ENCODE measurements at regions not wholly inside any gene's neighbourhood (a gene's known extent, or its start where the extent isn't known, plus 50 kb on each side); places are given as distances from the start of the nearest gene placed in this dataset.
A peak's percentile ranks its signal among the peaks of the same experiment; 100 is the strongest.

DNA sequence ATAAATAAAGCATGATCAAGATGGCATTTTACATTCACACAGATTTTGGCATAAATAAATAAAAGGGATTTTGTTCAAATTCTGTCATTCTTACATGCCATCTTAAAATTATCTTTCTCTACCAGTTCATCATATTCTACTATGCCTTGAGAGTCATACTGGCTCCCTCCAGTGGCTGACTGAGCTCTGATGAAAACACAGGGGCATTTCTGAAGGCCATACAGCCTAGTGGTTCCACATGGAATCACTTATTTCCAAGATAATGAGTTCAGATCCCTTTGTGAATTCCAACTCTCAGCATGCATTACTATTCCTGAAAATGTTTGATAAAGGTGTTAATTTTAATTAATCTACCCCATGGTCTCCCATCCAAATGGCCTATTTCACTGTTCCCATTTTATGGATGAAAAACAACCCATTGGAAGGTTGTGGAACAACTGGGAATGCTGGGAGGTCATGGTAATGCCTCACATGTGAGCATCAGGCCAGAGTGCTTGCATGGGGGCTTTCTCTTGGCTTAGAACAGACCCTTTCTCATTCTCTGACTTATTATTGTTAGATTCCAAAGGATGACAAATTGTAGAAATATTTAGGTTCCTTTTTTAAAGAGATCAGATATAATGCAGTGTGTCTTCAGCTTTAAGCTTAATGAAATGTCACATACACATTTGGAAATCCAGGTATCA lies 622.4 kb upstream of the PKN2 start:
- no peak overlapping the region for H4K8ac ChIP-seq (ENCODE audit: low read length)
- peak; percentile 67 for DNase-seq
- H3K9me3 ChIP-seq (ENCODE audit: control insufficient read depth, low read length): no peaks in the 10 kb centered on the region
- no peak overlapping the region for H3K4me2 ChIP-seq (ENCODE audit: low read length, poor library complexity, severe bottlenecking)
- H2BK120ac ChIP-seq (ENCODE audit: low read depth, low read length): no peak overlapping the region
- H4K91ac ChIP-seq (ENCODE audit: low read length): no peak overlapping the region
- H3K9ac ChIP-seq (ENCODE audit: low read length): no peak overlapping the region
- H3K23ac ChIP-seq (ENCODE audit: low read length in 2 of 2): no peak overlapping the region
- no peak overlapping the region for H2AFZ ChIP-seq (ENCODE audit: low read depth, low read length)
- H3K27ac ChIP-seq (ENCODE audit: low read length, poor library complexity, severe bottlenecking): no peak overlapping the region
- no peak overlapping the region for H3K18ac ChIP-seq (ENCODE audit: low read depth in 1 of 2, low read length in 2 of 2)
- H2BK12ac ChIP-seq (ENCODE audit: low read length in 2 of 2): no peak overlapping the region
- no peak overlapping the region for H2AK5ac ChIP-seq (ENCODE audit: low read length, severe bottlenecking)
- no peak overlapping the region for H3K4me3 ChIP-seq (ENCODE audit: insufficient read depth in 1 of 2, low read depth in 1 of 2, low read length in 2 of 2)
- peaks cover 3% of the 10 kb centered on the region for H3K4me1 ChIP-seq (ENCODE audit: control insufficient read depth, insufficient read depth, low read depth, low read length)
- H3K79me1 ChIP-seq (replicated peaks; ENCODE audit: low read length, poor library complexity, severe bottlenecking): no peaks in the 10 kb centered on the region
- H3K4ac ChIP-seq (ENCODE audit: low read depth in 1 of 2, low read length in 2 of 2): no peak overlapping the region
- H2BK15ac ChIP-seq (ENCODE audit: low read depth, poor library complexity, severe bottlenecking): no peak overlapping the region
- H3K27me3 ChIP-seq (ENCODE audit: control insufficient read depth in 1 of 2, insufficient read depth in 1 of 2, low read length in 2 of 2): no peaks in the 10 kb centered on the region
- no peaks in the 10 kb centered on the region for H3K36me3 ChIP-seq (ENCODE audit: control insufficient read depth in 1 of 2, insufficient read depth in 2 of 2, low read depth in 1 of 2, low read length in 2 of 2)
- no peak overlapping the region for H3K14ac ChIP-seq (ENCODE audit: low read length in 2 of 2)
- no peak overlapping the region for H2BK5ac ChIP-seq (ENCODE audit: low read depth, low read length, poor library complexity, severe bottlenecking)

DNA sequence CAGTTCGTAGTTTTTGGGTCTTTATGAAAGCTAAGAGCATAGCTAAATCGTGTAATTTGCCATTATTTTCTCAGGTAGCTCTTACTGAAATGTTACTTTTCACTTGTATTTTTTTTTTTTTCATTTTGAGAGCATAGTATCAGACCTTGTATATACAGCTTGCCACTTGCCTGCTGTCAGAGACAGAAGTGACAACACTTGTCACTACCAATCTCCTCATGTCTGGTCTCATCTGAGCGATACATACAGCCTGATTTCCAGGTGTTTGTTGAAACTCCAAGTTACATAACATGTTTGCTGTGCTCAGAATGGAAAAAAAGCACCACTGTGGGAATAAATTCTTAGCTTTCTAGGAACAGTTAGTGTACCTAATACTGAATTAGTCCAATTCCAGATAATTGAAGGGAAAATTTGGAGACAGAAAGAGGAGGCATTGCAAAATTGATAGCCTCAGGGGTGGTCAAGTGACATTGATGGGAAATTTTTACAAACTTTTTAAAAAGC lies 621.4 kb upstream of the PKN2 start:
- H4K91ac ChIP-seq (ENCODE audit: low read length): no peak overlapping the region
- no peak overlapping the region for H2BK5ac ChIP-seq (ENCODE audit: low read depth, low read length, poor library complexity, severe bottlenecking)
- H4K8ac ChIP-seq (ENCODE audit: low read length): no peak overlapping the region
- H3K4me3 ChIP-seq (ENCODE audit: insufficient read depth in 1 of 2, low read depth in 1 of 2, low read length in 2 of 2): no peak overlapping the region
- no peak overlapping the region for H2BK120ac ChIP-seq (ENCODE audit: low read depth, low read length)
- H3K36me3 ChIP-seq (ENCODE audit: control insufficient read depth in 1 of 2, insufficient read depth in 2 of 2, low read depth in 1 of 2, low read length in 2 of 2): no peaks in the 10 kb centered on the region
- H3K9me3 ChIP-seq (ENCODE audit: control insufficient read depth, low read length): no peaks in the 10 kb centered on the region
- H3K18ac ChIP-seq (ENCODE audit: low read depth in 1 of 2, low read length in 2 of 2): no peak overlapping the region
- H3K9ac ChIP-seq (ENCODE audit: low read length): no peak overlapping the region
- no peak overlapping the region for H2BK15ac ChIP-seq (ENCODE audit: low read depth, poor library complexity, severe bottlenecking)
- no peak overlapping the region for H3K14ac ChIP-seq (ENCODE audit: low read length in 2 of 2)
- no CpG with 5 or more reads among the region's 3 CpGs for WGBS
- H3K4me1 ChIP-seq (ENCODE audit: control insufficient read depth, insufficient read depth, low read depth, low read length): peaks cover 3% of the 10 kb centered on the region
- no peak overlapping the region for H2AFZ ChIP-seq (ENCODE audit: low read depth, low read length)
- no peak overlapping the region for H2BK12ac ChIP-seq (ENCODE audit: low read length in 2 of 2)
- DNase-seq: no peak
- H3K79me1 ChIP-seq (replicated peaks; ENCODE audit: low read length, poor library complexity, severe bottlenecking): no peaks in the 10 kb centered on the region
- H2AK5ac ChIP-seq (ENCODE audit: low read length, severe bottlenecking): no peak overlapping the region
- H3K4me2 ChIP-seq (ENCODE audit: low read length, poor library complexity, severe bottlenecking): no peak overlapping the region
- H3K27me3 ChIP-seq (ENCODE audit: control insufficient read depth in 1 of 2, insufficient read depth in 1 of 2, low read length in 2 of 2): no peaks in the 10 kb centered on the region
- no peak overlapping the region for H3K23ac ChIP-seq (ENCODE audit: low read length in 2 of 2)
- no peak overlapping the region for H3K27ac ChIP-seq (ENCODE audit: low read length, poor library complexity, severe bottlenecking)
- H3K4ac ChIP-seq (ENCODE audit: low read depth in 1 of 2, low read length in 2 of 2): no peak overlapping the region

DNA sequence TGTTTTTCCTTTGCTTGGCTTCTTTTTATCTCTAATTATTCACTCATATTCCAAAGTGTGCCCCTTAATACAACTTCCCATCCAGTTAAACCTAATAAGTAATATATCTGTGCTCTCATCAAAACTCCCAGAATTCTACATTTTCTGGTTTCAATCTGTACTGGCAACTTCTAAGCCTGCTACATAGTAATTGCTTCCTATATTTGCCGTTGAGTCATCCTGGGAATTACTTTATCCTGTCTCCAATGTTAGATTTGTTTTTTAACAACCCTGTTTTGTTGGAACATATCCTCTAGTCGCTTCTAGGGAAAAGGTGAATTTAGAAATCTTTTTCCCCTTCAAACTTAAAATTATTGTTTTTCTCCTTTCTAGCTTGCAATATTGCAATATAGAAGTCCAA lies 620.5 kb upstream of the PKN2 start:
- Histone ChIP-seq H3K4me2 (ENCODE audit: low read length, poor library complexity, severe bottlenecking) (no peak overlapping the region), H2BK120ac (ENCODE audit: low read depth, low read length) (no peak overlapping the region), H3K23ac (ENCODE audit: low read length in 2 of 2) (no peak overlapping the region), H2BK12ac (ENCODE audit: low read length in 2 of 2) (no peak overlapping the region), H2AFZ (ENCODE audit: low read depth, low read length) (no peak overlapping the region), H3K9me3 (ENCODE audit: control insufficient read depth, low read length) (no peaks in the 10 kb centered on the region), H3K27me3 (ENCODE audit: control insufficient read depth in 1 of 2, insufficient read depth in 1 of 2, low read length in 2 of 2) (no peaks in the 10 kb centered on the region), H4K8ac (ENCODE audit: low read length) (no peak overlapping the region), H4K91ac (ENCODE audit: low read length) (no peak overlapping the region), H2AK5ac (ENCODE audit: low read length, severe bottlenecking) (no peak overlapping the region), H3K9ac (ENCODE audit: low read length) (peak overlapping the region; percentile 4), H2BK5ac (ENCODE audit: low read depth, low read length, poor library complexity, severe bottlenecking) (no peak overlapping the region), H3K27ac (ENCODE audit: low read length, poor library complexity, severe bottlenecking) (no peak overlapping the region), H3K4me3 (ENCODE audit: insufficient read depth in 1 of 2, low read depth in 1 of 2, low read length in 2 of 2) (no peak overlapping the region), H3K18ac (ENCODE audit: low read depth in 1 of 2, low read length in 2 of 2) (no peak overlapping the region), H3K14ac (ENCODE audit: low read length in 2 of 2) (no peak overlapping the region), H3K79me1 (replicated peaks; ENCODE audit: low read length, poor library complexity, severe bottlenecking) (no peaks in the 10 kb centered on the region), H3K4ac (ENCODE audit: low read depth in 1 of 2, low read length in 2 of 2) (no peak overlapping the region), H3K4me1 (ENCODE audit: control insufficient read depth, insufficient read depth, low read depth, low read length) (peaks cover 3% of the 10 kb centered on the region), H2BK15ac (ENCODE audit: low read depth, poor library complexity, severe bottlenecking) (no peak overlapping the region), H3K36me3 (ENCODE audit: control insufficient read depth in 1 of 2, insufficient read depth in 2 of 2, low read depth in 1 of 2, low read length in 2 of 2) (no peaks in the 10 kb centered on the region)
- no peak for DNase-seq
- WGBS: no CpG with 5 or more reads among the region's 2 CpGs

DNA sequence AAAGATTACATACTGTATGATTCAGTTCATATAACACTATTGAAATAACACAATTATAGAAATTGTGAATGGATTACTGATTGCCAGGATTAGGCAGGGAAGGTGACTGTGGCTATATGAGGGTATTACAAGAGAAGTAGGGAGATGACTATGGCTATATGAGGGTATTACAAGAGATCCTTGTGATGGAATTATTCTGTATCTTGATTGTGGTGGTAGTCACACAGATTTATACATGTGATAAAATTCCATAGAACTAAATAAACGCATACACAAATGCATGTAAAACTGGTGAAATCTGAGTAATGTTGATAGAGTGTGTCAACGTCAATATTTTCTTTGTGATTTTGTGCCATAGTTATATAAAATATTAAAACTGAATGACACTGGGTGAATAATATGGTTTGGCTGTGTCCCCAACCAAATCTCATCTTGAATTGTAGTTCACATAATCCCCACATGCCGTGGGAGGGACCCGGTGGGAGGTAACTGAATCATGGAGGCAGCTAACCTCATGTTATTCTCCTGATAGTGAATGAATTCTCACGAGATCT lies 615.6 kb upstream of the PKN2 start:
- no peaks in the 10 kb centered on the region for H3K27me3 ChIP-seq (ENCODE audit: control insufficient read depth in 1 of 2, insufficient read depth in 1 of 2, low read length in 2 of 2)
- no peak overlapping the region for H2AFZ ChIP-seq (ENCODE audit: low read depth, low read length)
- no peak for DNase-seq
- no peak overlapping the region for H2BK15ac ChIP-seq (ENCODE audit: low read depth, poor library complexity, severe bottlenecking)
- 91% methylated on average over 4 of the region's 5 CpGs for WGBS
- H2BK120ac ChIP-seq (ENCODE audit: low read depth, low read length): no peak overlapping the region
- no peak overlapping the region for H3K4me3 ChIP-seq (ENCODE audit: insufficient read depth in 1 of 2, low read depth in 1 of 2, low read length in 2 of 2)
- H3K9me3 ChIP-seq (ENCODE audit: control insufficient read depth, low read length): no peaks in the 10 kb centered on the region
- no peak overlapping the region for H4K8ac ChIP-seq (ENCODE audit: low read length)
- H3K9ac ChIP-seq (ENCODE audit: low read length): no peak overlapping the region
- no peak overlapping the region for H3K23ac ChIP-seq (ENCODE audit: low read length in 2 of 2)
- H3K4ac ChIP-seq (ENCODE audit: low read depth in 1 of 2, low read length in 2 of 2): no peak overlapping the region
- H3K4me1 ChIP-seq (ENCODE audit: control insufficient read depth, insufficient read depth, low read depth, low read length): no peaks in the 10 kb centered on the region
- H3K27ac ChIP-seq (ENCODE audit: low read length, poor library complexity, severe bottlenecking): no peak overlapping the region
- no peaks in the 10 kb centered on the region for H3K79me1 ChIP-seq (replicated peaks; ENCODE audit: low read length, poor library complexity, severe bottlenecking)
- H2AK5ac ChIP-seq (ENCODE audit: low read length, severe bottlenecking): no peak overlapping the region
- H3K36me3 ChIP-seq (ENCODE audit: control insufficient read depth in 1 of 2, insufficient read depth in 2 of 2, low read depth in 1 of 2, low read length in 2 of 2): no peaks in the 10 kb centered on the region
- H3K4me2 ChIP-seq (ENCODE audit: low read length, poor library complexity, severe bottlenecking): no peak overlapping the region
- no peak overlapping the region for H2BK5ac ChIP-seq (ENCODE audit: low read depth, low read length, poor library complexity, severe bottlenecking)
- H2BK12ac ChIP-seq (ENCODE audit: low read length in 2 of 2): no peak overlapping the region
- H3K14ac ChIP-seq (ENCODE audit: low read length in 2 of 2): no peak overlapping the region
- H3K18ac ChIP-seq (ENCODE audit: low read depth in 1 of 2, low read length in 2 of 2): no peak overlapping the region
- H4K91ac ChIP-seq (ENCODE audit: low read length): no peak overlapping the region
